GM12878 (cell line): ENCODE measurements at regions not wholly inside any gene's neighbourhood (a gene's known extent, or its start where the extent isn't known, plus 50 kb on each side); places are given as distances from the start of the nearest gene placed in this dataset.

Source experiments
- BCLAF1 ChIP-seq: fragments of 450-650 bp; IDR thresholded peaks from 2 replicates; pipeline ENCODE4 v1.6.1; 2017; ENCODE audit warnings: antibody characterized with exemption, mild to moderate bottlenecking, moderate library complexity
- BHLHE40 ChIP-seq, 2 experiments: fragments of 450-650 bp in 1 of 2; IDR thresholded peaks; 2 replicates each; pipeline ENCODE4 v1.6.1; 2011 to 2017; ENCODE audit warnings: low read depth in 2 of 2, borderline replicate concordance in 1 of 2, improper control_type of control experiment in 1 of 2, low read length in 1 of 2, mild to moderate bottlenecking in 1 of 2
- CTCF ChIP-seq, 3 experiments: IDR thresholded peaks in 2 of 3; conservative IDR thresholded peaks in 1 of 3; 2 replicates each; pipeline ENCODE4 v1.5.1; 2011; ENCODE audit warnings: low read depth in 3 of 3, low read length in 3 of 3, mild to moderate bottlenecking in 3 of 3, control low read depth in 2 of 3, moderate library complexity in 2 of 3, inconsistent platforms in 1 of 3, mixed read lengths in 1 of 3; ENCODE audit not compliant: control insufficient read depth in 2 of 3, insufficient read depth in 1 of 3; ENCODE audit errors: extremely low read depth in 1 of 3
- NR2C1 ChIP-seq: fragments of 450-650 bp; IDR thresholded peaks from 2 replicates; pipeline ENCODE4 v1.6.1; 2017; ENCODE audit warnings: antibody characterized with exemption, mild to moderate bottlenecking, moderate library complexity
- PBX3 ChIP-seq: IDR thresholded peaks from 2 replicates; pipeline ENCODE4 v1.6.1; 2011; ENCODE audit warnings: mild to moderate bottlenecking, low read depth, low read length, moderate library complexity; ENCODE audit not compliant: insufficient replicate concordance
- POLR2AphosphoS5 ChIP-seq: IDR thresholded peaks from 2 replicates; pipeline ENCODE4 v1.6.1; 2011; ENCODE audit warnings: mild to moderate bottlenecking, low read length, inconsistent platforms
- RUNX3 ChIP-seq: IDR thresholded peaks from 2 replicates; pipeline ENCODE4 v1.6.1; 2012; ENCODE audit warnings: low read length, inconsistent platforms
- SREBF2 ChIP-seq: IDR thresholded peaks from 2 replicates; pipeline ENCODE4 v1.6.1; 2012; ENCODE audit warnings: mild to moderate bottlenecking, low read length
- ZNF217 ChIP-seq: fragments of 450-650 bp; IDR thresholded peaks from 2 replicates; pipeline ENCODE4 v1.6.1; 2017; ENCODE audit warnings: antibody characterized with exemption, mild to moderate bottlenecking
- TF ChIP-seq, protein P1 (sequence below): fragments of 450-650 bp; IDR thresholded peaks from 2 replicates; pipeline ENCODE4 v1.6.1; 2016; ENCODE audit warnings: mild to moderate bottlenecking, moderate library complexity, borderline replicate concordance

DNA sequence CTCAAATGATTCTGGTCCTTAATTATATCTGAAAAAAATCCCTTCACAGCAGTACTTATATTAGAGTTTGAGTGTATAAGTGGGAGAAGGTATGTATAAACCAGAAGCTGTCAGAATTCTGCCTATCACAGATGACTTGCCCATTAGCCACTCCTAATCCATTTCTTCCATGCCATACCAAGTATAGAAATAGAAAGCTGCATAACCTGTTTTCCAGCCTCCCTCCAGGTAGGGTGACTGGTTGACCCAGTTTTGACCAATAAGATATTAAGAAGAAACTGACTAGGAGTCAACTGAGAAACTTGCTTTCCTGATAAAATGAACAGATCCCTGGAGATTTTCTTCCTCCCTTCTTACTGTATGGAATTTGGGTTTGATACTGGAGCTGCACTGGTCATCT is 112.2 kb upstream of the GRIK2 start:
- TF ChIP-seq RUNX3, result no peak
- TF ChIP-seq BHLHE40 (IDR thresholded peaks at IDR 0.05; ENCODE audit: borderline replicate concordance in 1 of 2, low read depth in 2 of 2, low read length in 1 of 2), result no peak
- TF ChIP-seq CTCF (IDR thresholded peaks at IDR 0.05 in 2 of 3, conservative IDR thresholded peaks at IDR 0.05 in 1 of 3; ENCODE audit: control insufficient read depth in 2 of 3, extremely low read depth in 1 of 3, insufficient read depth in 1 of 3, low read depth in 3 of 3, low read length in 3 of 3), result no peak
- TF ChIP-seq SREBF2, result no peak
- TF ChIP-seq BCLAF1, result no peak
- no peak for TF ChIP-seq NR2C1
- TF ChIP-seq POLR2AphosphoS5, result no peak
- no peak for TF ChIP-seq PBX3
- TF ChIP-seq ZNF217, result no peak
- TF ChIP-seq, protein P1, sequence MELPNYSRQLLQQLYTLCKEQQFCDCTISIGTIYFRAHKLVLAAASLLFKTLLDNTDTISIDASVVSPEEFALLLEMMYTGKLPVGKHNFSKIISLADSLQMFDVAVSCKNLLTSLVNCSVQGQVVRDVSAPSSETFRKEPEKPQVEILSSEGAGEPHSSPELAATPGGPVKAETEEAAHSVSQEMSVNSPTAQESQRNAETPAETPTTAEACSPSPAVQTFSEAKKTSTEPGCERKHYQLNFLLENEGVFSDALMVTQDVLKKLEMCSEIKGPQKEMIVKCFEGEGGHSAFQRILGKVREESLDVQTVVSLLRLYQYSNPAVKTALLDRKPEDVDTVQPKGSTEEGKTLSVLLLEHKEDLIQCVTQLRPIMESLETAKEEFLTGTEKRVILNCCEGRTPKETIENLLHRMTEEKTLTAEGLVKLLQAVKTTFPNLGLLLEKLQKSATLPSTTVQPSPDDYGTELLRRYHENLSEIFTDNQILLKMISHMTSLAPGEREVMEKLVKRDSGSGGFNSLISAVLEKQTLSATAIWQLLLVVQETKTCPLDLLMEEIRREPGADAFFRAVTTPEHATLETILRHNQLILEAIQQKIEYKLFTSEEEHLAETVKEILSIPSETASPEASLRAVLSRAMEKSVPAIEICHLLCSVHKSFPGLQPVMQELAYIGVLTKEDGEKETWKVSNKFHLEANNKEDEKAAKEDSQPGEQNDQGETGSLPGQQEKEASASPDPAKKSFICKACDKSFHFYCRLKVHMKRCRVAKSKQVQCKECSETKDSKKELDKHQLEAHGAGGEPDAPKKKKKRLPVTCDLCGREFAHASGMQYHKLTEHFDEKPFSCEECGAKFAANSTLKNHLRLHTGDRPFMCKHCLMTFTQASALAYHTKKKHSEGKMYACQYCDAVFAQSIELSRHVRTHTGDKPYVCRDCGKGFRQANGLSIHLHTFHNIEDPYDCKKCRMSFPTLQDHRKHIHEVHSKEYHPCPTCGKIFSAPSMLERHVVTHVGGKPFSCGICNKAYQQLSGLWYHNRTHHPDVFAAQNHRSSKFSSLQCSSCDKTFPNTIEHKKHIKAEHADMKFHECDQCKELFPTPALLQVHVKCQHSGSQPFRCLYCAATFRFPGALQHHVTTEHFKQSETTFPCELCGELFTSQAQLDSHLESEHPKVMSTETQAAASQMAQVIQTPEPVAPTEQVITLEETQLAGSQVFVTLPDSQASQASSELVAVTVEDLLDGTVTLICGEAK, result no peak
